Kidney epithelial cell (primary cell): ENCODE measurements at regions not wholly inside any gene's neighbourhood (a gene's known extent, or its start where the extent isn't known, plus 50 kb on each side); places are given as distances from the start of the nearest gene placed in this dataset.

Experiments
- DNase-seq: peaks from one replicate; pipeline ENCODE4 v3.0.0-alpha.2; 2010; ENCODE audit warnings: low read depth
- H3K27me3 ChIP-seq: 2 replicates; pipeline ENCODE4 v1.6.0; 2011; ENCODE audit warnings: low read length; ENCODE audit not compliant: control insufficient read depth, insufficient read depth
- H3K36me3 ChIP-seq: 2 replicates; pipeline ENCODE4 v1.5.1; 2011; ENCODE audit warnings: low read length; ENCODE audit not compliant: control insufficient read depth, insufficient read depth
- H3K4me3 ChIP-seq: 2 replicates; pipeline ENCODE4 v1.5.1; 2011; ENCODE audit warnings: low read depth, mild to moderate bottlenecking, control low read depth, low read length
- TF ChIP-seq, protein P1 (sequence below): IDR thresholded peaks from 2 replicates; pipeline ENCODE4 v1.5.1; 2011; ENCODE audit warnings: mild to moderate bottlenecking, moderate library complexity, low read length, control low read depth, inconsistent platforms; ENCODE audit not compliant: insufficient read depth, poor library complexity, severe bottlenecking

DNA sequence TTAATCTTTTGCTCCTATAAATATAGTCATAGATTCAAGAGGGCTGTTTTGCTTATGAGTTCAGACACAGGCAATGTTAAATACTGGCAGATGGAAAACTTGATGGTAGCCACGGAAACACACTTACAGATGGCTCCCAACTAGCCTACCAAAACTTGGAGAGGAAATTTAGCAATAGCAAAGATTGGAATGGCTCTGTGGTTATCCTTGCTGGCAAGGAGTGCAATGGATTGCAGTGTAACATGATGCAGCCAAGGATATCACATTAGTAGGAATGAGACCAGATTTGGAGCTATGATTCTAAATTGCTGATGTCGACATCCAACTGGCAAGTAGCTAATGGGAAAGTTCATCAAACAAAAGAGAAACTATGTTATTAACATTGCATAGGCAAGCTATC lies 791.0 kb upstream of the DIAPH2 start:
- H3K4me3 ChIP-seq = no peak overlapping the region
- H3K36me3 ChIP-seq = no peaks in the 10 kb centered on the region
- H3K27me3 ChIP-seq = no peaks in the 10 kb centered on the region
- TF ChIP-seq, protein P1, sequence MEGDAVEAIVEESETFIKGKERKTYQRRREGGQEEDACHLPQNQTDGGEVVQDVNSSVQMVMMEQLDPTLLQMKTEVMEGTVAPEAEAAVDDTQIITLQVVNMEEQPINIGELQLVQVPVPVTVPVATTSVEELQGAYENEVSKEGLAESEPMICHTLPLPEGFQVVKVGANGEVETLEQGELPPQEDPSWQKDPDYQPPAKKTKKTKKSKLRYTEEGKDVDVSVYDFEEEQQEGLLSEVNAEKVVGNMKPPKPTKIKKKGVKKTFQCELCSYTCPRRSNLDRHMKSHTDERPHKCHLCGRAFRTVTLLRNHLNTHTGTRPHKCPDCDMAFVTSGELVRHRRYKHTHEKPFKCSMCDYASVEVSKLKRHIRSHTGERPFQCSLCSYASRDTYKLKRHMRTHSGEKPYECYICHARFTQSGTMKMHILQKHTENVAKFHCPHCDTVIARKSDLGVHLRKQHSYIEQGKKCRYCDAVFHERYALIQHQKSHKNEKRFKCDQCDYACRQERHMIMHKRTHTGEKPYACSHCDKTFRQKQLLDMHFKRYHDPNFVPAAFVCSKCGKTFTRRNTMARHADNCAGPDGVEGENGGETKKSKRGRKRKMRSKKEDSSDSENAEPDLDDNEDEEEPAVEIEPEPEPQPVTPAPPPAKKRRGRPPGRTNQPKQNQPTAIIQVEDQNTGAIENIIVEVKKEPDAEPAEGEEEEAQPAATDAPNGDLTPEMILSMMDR = no peak
- DNase-seq = no peak

DNA sequence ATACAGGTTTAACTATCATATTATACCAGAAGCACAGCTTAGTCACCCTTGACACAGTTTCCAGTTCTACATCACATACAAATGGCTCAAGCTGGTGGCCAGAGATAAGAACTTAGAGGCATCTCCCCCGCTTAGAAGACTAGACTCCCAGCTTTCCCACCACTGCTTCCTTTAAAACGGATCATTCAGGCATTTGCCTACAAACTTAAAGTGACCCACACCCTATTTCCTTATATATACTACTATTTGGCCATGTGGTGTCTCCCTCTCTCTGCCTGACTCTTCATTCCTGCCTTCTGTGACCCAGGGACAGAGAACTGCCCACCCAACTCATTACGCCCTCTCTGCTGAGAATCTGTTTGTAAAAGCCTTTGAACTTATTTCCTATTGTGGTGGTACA lies 781.2 kb upstream of the DIAPH2 start:
- no peak for DNase-seq
- no peaks in the 10 kb centered on the region for H3K27me3 ChIP-seq
- H3K36me3 ChIP-seq = no peaks in the 10 kb centered on the region
- TF ChIP-seq, protein P1 = no peak
- no peak overlapping the region for H3K4me3 ChIP-seq

DNA sequence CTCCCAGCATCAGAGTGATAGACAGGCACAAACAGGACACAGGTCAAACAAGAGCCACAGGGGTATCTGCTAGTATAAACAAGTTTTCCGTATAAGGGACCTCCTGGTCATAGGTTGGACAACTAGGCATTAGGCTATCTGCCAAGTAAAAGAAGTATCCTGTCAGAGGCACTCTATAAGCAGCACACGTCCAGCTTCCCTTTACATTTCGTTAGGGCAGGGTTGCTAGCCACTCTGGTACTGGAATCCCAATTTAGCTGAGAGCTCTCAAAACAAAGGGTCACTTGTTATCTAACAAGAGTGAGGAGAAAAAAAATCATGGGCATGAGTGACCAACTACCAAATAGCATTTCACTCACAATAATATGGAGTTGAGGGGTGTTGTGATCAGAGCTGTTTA lies 780.7 kb upstream of the DIAPH2 start:
- no peaks in the 10 kb centered on the region for H3K36me3 ChIP-seq
- no peaks in the 10 kb centered on the region for H3K27me3 ChIP-seq
- H3K4me3 ChIP-seq = no peak overlapping the region
- TF ChIP-seq, protein P1 = no peak
- DNase-seq = no peak

DNA sequence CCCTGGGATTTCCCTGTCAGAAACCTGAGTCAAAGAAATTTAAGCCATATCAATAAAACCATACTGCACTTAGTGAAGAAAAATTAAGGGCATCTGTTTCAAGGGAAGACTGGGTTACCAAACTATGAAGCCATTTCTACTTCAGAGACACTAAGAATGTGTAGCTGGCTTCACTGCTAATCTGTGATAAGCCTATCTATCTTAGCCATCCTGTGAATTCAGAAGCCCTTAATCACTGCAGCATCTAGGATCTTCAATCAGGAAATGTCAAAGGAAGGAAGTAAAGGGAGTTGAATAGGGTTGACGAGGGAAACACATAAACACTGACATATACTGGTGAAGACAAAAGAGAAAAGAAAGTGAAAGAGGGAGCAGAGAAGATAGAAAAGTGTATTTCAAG lies 777.6 kb upstream of the DIAPH2 start:
- DNase-seq = no peak
- Histone ChIP-seq H3K4me3 (no peak overlapping the region), H3K27me3 (no peaks in the 10 kb centered on the region), H3K36me3 (no peaks in the 10 kb centered on the region)
- TF ChIP-seq, protein P1 = no peak

DNA sequence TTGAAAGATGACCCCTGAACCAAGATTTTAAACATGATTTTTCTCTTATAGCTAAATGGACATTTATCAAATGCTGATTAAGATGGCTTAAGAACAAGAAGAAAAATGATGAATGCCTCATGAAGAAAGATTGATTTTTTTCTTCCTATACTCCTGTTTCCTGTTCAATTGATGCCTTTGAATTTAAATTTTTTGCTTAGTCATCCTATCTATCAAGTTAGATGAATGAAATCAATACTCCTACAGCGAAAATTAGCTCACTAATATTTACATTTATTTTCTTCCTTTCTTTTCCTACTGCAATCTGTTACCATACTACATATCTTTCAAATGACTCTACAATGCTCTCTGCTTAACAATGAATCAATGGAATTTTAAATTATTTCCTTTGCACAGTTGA lies 773.6 kb upstream of the DIAPH2 start:
- no peaks in the 10 kb centered on the region for H3K27me3 ChIP-seq
- no peak for DNase-seq
- no peaks in the 10 kb centered on the region for H3K36me3 ChIP-seq
- TF ChIP-seq, protein P1 = no peak
- no peak overlapping the region for H3K4me3 ChIP-seq

DNA sequence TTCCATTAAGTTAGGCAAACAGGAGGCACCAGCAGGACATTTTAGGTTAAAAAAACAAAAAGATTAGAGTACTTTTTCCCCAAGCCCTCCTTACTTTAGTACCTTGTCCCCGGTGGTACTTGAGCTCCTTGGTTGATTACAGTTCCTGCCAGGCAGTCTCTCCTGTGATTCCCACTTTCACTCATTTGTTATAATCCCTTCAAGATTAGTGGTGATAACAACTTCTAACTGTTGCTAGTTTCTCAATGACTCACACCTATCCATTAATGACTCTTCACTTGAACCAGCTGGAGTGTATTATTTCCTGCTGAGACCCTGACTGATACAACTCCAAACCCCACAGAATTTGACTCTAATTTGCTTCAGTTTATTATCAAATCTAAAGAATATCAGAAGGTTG lies 765.0 kb upstream of the DIAPH2 start:
- Histone ChIP-seq H3K27me3 (no peaks in the 10 kb centered on the region), H3K4me3 (no peak overlapping the region), H3K36me3 (no peaks in the 10 kb centered on the region)
- DNase-seq = no peak
- TF ChIP-seq, protein P1 = no peak
